ENCODE measurements at regions not wholly inside any gene's neighbourhood (a gene's known extent, or its start where the extent isn't known, plus 50 kb on each side); places are given as distances from the start of the nearest gene placed in this dataset.

DNA sequence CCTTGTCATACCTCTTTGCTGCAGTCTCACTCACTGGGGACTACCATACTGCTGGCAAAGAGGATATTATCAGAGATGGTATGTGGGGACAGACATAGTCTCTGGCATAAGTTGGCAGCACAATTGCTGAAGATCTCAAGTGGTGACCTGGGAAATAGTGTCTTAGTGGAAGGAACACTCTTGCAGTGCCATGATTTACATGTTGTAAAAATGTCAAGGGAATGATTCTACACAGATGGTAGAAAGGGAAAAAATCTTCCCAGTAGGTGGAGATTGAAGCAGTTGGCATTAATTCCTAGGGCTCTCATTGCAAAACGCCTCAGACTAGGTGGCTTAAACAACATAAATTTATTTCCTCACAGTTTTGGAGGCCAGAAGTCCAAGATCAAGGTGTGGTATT is 662.2 kb downstream of the DHX35 start:
- TF ChIP-seq, protein P1, sequence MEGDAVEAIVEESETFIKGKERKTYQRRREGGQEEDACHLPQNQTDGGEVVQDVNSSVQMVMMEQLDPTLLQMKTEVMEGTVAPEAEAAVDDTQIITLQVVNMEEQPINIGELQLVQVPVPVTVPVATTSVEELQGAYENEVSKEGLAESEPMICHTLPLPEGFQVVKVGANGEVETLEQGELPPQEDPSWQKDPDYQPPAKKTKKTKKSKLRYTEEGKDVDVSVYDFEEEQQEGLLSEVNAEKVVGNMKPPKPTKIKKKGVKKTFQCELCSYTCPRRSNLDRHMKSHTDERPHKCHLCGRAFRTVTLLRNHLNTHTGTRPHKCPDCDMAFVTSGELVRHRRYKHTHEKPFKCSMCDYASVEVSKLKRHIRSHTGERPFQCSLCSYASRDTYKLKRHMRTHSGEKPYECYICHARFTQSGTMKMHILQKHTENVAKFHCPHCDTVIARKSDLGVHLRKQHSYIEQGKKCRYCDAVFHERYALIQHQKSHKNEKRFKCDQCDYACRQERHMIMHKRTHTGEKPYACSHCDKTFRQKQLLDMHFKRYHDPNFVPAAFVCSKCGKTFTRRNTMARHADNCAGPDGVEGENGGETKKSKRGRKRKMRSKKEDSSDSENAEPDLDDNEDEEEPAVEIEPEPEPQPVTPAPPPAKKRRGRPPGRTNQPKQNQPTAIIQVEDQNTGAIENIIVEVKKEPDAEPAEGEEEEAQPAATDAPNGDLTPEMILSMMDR (IDR thresholded peaks at IDR 0.05; ENCODE audit: unreplicated experiment) = no peak
- Mint-ChIP-seq H3K4me3 (no peak overlapping the region), H3K27me3 (ENCODE audit: low read depth) (peaks cover 2% of the 10 kb centered on the region), H3K27ac (no peak overlapping the region), H3K9me3 (no peaks in the 10 kb centered on the region), H3K36me3 (no peaks in the 10 kb centered on the region), H3K4me1 (no peaks in the 10 kb centered on the region)
- no peak for DNase-seq (ENCODE audit: low spot score in 2 of 2, unreplicated experiment in 2 of 2)

DNA sequence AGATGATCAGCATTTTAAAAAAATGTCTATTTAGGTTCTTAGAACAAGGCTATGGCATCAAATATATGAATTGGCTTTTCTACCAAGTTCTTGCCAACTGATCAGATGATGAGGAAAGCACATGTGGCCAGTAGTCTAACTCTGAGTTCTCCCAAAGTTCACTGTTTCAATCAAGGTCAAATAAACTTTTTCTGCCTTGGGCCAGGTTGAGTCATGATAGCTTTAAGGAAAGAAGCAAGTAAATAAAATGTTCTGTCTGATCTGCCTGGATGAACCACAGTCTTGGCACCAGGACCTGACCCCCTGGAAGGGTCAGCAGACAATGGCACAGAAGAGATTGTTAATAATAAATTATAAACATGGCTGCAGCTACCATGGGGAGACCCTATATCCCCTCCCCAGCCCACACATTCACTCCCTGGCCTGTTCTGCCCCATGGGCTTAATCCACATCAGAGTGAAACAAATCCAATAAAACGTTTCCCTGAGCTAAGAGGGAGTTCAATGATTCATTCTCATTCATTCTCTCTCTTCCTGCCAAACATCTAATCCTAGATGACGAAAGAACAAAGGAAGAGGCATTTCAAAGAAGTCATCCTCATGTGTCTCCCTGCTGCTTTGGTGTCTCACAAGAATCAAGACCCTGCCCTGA is 661.6 kb downstream of the DHX35 start:
- H3K4me1 Mint-ChIP-seq = no peaks in the 10 kb centered on the region
- H3K27me3 Mint-ChIP-seq (ENCODE audit: low read depth) = peaks cover 2% of the 10 kb centered on the region
- no peaks in the 10 kb centered on the region for H3K9me3 Mint-ChIP-seq
- no peak overlapping the region for H3K4me3 Mint-ChIP-seq
- TF ChIP-seq, protein P1 (IDR thresholded peaks at IDR 0.05; ENCODE audit: unreplicated experiment) = no peak
- no peak overlapping the region for H3K27ac Mint-ChIP-seq
- no peak for DNase-seq (ENCODE audit: low spot score in 2 of 2, unreplicated experiment in 2 of 2)
- no peaks in the 10 kb centered on the region for H3K36me3 Mint-ChIP-seq

DNA sequence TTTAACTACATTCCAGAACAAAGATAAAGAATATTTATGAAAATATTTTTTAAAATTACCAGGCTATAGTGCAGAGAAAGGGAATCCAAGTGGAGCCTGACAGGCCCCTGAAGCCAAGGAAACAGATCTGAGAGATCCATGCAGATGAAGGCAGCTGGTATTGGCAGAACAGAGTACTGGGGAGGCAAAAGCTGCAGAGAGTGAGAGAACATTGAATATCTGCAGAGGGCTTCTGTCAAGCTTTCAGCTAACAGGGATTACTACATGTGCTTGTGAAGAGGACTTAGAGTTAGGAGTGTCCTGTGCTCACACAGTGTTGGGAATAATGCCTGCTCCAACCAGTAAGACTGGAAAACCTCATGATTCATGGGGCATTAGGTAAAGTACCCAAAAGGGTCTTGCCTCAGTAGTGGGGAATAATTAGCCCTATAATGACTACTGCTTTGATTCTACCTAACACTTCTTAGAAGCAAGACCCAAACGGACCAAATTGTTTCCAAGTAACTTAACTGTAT is 657.2 kb downstream of the DHX35 start:
- no peak for DNase-seq (ENCODE audit: low spot score in 2 of 2, unreplicated experiment in 2 of 2)
- no peaks in the 10 kb centered on the region for H3K4me1 Mint-ChIP-seq
- no peaks in the 10 kb centered on the region for H3K36me3 Mint-ChIP-seq
- no peaks in the 10 kb centered on the region for H3K27me3 Mint-ChIP-seq (ENCODE audit: low read depth)
- no peak overlapping the region for H3K4me3 Mint-ChIP-seq
- H3K27ac Mint-ChIP-seq = no peak overlapping the region
- TF ChIP-seq, protein P1 (IDR thresholded peaks at IDR 0.05; ENCODE audit: unreplicated experiment) = no peak
- H3K9me3 Mint-ChIP-seq = peaks cover 6% of the 10 kb centered on the region

DNA sequence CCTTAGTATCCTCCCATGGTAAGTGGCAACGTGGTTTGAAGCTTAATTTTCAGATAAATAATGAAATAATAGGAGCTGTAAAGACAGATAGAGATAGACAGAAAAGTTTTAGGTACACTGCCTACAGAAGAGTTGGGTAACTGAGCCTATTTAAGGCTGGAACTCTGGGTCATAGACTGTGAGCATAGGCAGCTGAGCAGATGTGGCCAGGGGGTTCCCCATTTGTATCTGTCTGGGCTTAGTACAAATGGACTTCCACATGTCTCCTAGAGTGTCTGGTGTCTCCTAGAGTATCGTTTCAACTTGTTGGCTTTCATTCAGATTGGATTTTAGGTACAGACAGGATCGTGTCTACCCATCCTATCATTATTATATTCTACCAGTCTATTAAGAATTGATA is 649.8 kb downstream of the DHX35 start:
- peaks cover 2% of the 10 kb centered on the region for H3K27me3 Mint-ChIP-seq (ENCODE audit: low read depth)
- H3K4me3 Mint-ChIP-seq = no peak overlapping the region
- peaks cover 34% of the 10 kb centered on the region for H3K9me3 Mint-ChIP-seq
- H3K36me3 Mint-ChIP-seq = no peaks in the 10 kb centered on the region
- no peak overlapping the region for H3K27ac Mint-ChIP-seq
- TF ChIP-seq, protein P1 (IDR thresholded peaks at IDR 0.05; ENCODE audit: unreplicated experiment) = no peak
- DNase-seq (ENCODE audit: low spot score in 2 of 2, unreplicated experiment in 2 of 2) = no peak
- no peaks in the 10 kb centered on the region for H3K4me1 Mint-ChIP-seq

DNA sequence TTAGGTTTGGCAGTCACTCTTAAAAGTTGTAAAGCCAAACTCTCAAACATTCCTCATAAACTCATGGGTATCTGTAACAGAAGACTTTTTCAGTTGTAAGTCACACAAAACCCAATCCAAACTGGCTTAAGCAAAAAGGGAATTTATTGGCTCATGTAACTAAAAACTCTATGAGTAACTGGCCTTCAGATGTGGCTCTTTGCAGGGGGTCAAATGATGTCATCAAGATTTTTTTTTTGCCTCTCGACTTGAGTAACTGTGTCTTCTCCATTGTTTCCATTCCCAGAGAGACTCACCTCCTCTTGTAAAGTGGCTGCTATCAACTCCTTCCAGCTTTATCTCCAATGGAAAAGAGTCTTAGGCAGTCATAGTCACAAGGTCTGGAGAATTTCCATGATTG is 645.0 kb downstream of the DHX35 start:
- peaks cover 28% of the 10 kb centered on the region for H3K9me3 Mint-ChIP-seq
- H3K4me3 Mint-ChIP-seq = no peak overlapping the region
- no peaks in the 10 kb centered on the region for H3K36me3 Mint-ChIP-seq
- no peaks in the 10 kb centered on the region for H3K4me1 Mint-ChIP-seq
- H3K27me3 Mint-ChIP-seq (ENCODE audit: low read depth) = peaks cover 3% of the 10 kb centered on the region
- TF ChIP-seq, protein P1 (IDR thresholded peaks at IDR 0.05; ENCODE audit: unreplicated experiment) = no peak
- H3K27ac Mint-ChIP-seq = no peak overlapping the region
- no peak for DNase-seq (ENCODE audit: low spot score in 2 of 2, unreplicated experiment in 2 of 2)

All from mesothelial cell of epicardium (in vitro differentiated cells).